Suprapubic skin (tissue), 3 donors: ENCODE measurements at regions not wholly inside any gene's neighbourhood (a gene's known extent, or its start where the extent isn't known, plus 50 kb on each side); places are given as distances from the start of the nearest gene placed in this dataset.

Source experiments
- POLR2A ChIP-seq, 2 donors: fragments of 450-650 bp; IDR thresholded peaks; one replicate each; pipeline ENCODE4 v1.6.1; 2017; ENCODE audit warnings: antibody characterized with exemption in 2 of 2, mild to moderate bottlenecking in 2 of 2, moderate library complexity in 2 of 2
- TF ChIP-seq, protein P1 (sequence below), 2 donors: fragments of 200-600 bp in 1 of 2; fragments of 450-650 bp in 1 of 2; sonication (generic) in 1 of 2; IDR thresholded peaks; one replicate each; pipeline ENCODE4 v1.5.1; 2016 to 2019; ENCODE audit warnings: antibody characterized with exemption in 2 of 2, mild to moderate bottlenecking in 1 of 2, moderate library complexity in 1 of 2

DNA sequence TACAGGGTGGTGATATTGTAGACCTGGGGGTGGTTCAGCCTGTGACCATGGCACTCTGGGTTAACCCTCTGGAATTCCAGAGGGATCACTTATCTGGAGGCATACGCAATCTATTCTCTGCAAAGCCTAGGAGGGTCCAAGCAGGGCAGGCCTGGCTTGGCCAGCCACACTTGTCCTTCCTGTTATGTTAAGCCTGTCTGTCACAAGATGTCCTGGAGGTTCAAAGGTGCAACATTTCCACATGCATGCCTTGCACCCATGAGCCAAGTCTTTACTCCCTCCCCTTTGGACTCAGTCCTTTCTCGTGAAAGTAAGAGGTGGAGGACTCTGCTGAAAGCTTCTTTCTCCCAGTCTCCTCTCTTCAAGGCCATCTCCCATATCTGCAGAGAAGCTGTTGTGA is 345.1 kb downstream of the HHIPL2 start:
- TF ChIP-seq, protein P1, sequence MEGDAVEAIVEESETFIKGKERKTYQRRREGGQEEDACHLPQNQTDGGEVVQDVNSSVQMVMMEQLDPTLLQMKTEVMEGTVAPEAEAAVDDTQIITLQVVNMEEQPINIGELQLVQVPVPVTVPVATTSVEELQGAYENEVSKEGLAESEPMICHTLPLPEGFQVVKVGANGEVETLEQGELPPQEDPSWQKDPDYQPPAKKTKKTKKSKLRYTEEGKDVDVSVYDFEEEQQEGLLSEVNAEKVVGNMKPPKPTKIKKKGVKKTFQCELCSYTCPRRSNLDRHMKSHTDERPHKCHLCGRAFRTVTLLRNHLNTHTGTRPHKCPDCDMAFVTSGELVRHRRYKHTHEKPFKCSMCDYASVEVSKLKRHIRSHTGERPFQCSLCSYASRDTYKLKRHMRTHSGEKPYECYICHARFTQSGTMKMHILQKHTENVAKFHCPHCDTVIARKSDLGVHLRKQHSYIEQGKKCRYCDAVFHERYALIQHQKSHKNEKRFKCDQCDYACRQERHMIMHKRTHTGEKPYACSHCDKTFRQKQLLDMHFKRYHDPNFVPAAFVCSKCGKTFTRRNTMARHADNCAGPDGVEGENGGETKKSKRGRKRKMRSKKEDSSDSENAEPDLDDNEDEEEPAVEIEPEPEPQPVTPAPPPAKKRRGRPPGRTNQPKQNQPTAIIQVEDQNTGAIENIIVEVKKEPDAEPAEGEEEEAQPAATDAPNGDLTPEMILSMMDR (IDR thresholded peaks at IDR 0.05), result no peak
- TF ChIP-seq POLR2A (IDR thresholded peaks at IDR 0.05), result no peak
